Left renal pelvis (tissue), 4 donors: ENCODE measurements at regions not wholly inside any gene's neighbourhood (a gene's known extent, or its start where the extent isn't known, plus 50 kb on each side); places are given as distances from the start of the nearest gene placed in this dataset.
"Not testable (repeated sequence)": the region's sequence is repeated elsewhere in the genome, so short reads cannot be mapped to it uniquely, and the experiment has no call there.

ENCODE experiments used
- DNase-seq, 4 donors: peaks; one replicate each; pipeline ENCODE4 v3.0.0-alpha.2; 2013; ENCODE audit warnings: low read depth in 4 of 4, low spot score in 3 of 4

GRCh38 chr17:6261466-6261865 lies 173.5 kb downstream of the AIPL1 start:
- DNase-seq = no peak

- no peak for DNase-seq
These were observed 175.0 kb downstream of the AIPL1 start for GRCh38 chr17:6259899-6260298.

- DNase-seq = peak in 3 of 4 donors; percentile 26 to 48 (median 46)
These were observed 177.6 kb downstream of the AIPL1 start for GRCh38 chr17:6257336-6257735.

- no peak for DNase-seq
These were observed 179.6 kb downstream of the AIPL1 start for GRCh38 chr17:6255322-6255721.

- DNase-seq = no peak
These were observed 180.9 kb downstream of the AIPL1 start for GRCh38 chr17:6254036-6254435.

- DNase-seq = not testable (repeated sequence)
These were observed 181.5 kb downstream of the WSCD1 start for GRCh38 chr17:6251640-6252039.

- no peak for DNase-seq
These were observed 179.6 kb downstream of the WSCD1 start for GRCh38 chr17:6249732-6250131.

- DNase-seq = no peak
These were observed 177.9 kb downstream of the WSCD1 start for GRCh38 chr17:6248061-6248460.

- no peak for DNase-seq
These were observed 175.4 kb downstream of the WSCD1 start for GRCh38 chr17:6245301-6246177.

- no peak for DNase-seq
These were observed 174.6 kb downstream of the WSCD1 start for GRCh38 chr17:6244796-6245195.

GRCh38 chr17:6244253-6244652 lies 174.1 kb downstream of the WSCD1 start:
- no peak for DNase-seq

GRCh38 chr17:6243186-6243585 lies 173.0 kb downstream of the WSCD1 start:
- no peak for DNase-seq

GRCh38 chr17:6241996-6242395 lies 171.8 kb downstream of the WSCD1 start:
- DNase-seq = no peak

- DNase-seq = no peak
These were observed 171.2 kb downstream of the WSCD1 start for GRCh38 chr17:6241381-6241780.

- no peak for DNase-seq
These were observed 170.4 kb downstream of the WSCD1 start for GRCh38 chr17:6240601-6241000.

GRCh38 chr17:6240001-6240400 lies 169.8 kb downstream of the WSCD1 start:
- DNase-seq = no peak

GRCh38 chr17:6239241-6239798 lies 169.1 kb downstream of the WSCD1 start:
- no peak for DNase-seq

GRCh38 chr17:6233856-6234255 lies 163.7 kb downstream of the WSCD1 start:
- DNase-seq = no peak

- DNase-seq = no peak
These were observed 163.2 kb downstream of the WSCD1 start for GRCh38 chr17:6233339-6233738.

GRCh38 chr17:6232732-6233101 lies 162.5 kb downstream of the WSCD1 start:
- DNase-seq = no peak

GRCh38 chr17:6231886-6232731 lies 161.9 kb downstream of the WSCD1 start:
- no peak for DNase-seq
